DMS79 (cell line): ENCODE measurements at regions not wholly inside any gene's neighbourhood (a gene's known extent, or its start where the extent isn't known, plus 50 kb on each side); places are given as distances from the start of the nearest gene placed in this dataset.

ENCODE experiments used
- DNase-seq: peaks from one replicate; lab custom pipeline; 2025; lab: John Stamatoyannopoulos, UW

DNA sequence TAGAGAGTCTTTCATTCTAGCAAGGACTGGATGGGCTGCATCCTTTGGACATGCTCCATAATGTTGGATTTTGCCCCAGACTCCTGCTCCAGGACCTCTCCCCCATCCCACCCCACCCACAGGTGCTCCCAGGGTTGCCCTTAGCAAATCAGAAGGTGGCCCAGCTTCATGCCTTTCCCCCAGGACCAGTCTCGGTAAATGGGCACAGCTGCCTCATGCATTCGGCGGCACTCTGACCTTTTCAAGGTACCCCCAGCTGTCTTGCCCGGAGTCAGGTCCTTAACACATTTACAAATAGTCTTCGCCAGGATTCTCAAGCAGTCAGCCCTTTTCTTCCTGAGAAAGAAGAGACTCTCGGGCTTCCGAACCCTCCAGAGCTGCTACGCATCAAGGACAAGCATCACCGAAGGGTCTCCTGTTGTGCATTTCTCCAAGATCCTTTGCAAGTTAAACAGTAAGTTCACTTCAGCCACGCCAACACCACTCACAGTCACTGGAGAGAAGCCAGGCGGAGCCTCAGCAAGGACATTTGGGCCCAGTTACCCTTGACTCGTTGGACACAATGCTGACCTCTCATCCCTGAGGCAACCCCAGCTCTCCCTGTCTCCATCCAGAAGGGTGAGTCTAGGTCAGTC, 287.8 kb downstream of the FAM43A start:
- DNase-seq: peak; percentile 94

- no peak for DNase-seq
Measured at GRCh38 chr3:194974468-194975135, 288.9 kb downstream of the FAM43A start.

DNA sequence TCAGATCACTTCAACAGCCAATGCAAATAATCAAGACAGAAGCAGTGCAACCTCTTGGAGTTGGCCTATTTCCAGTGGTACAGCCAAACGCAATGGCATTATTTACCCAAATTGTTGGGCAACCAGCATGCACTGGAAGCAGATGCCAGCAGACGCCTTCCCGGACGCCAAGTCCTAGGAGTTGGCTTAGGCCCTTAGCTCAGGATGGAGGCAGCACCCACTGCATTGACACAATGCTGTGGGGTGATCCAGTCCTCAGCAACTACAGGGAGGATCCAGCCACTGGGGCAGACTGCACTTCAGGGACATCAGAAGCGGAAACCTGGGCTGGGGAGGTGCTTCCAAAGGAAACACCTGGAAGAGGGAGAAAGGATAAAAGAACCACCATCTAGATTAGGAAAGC, 290.4 kb downstream of the FAM43A start:
- DNase-seq: peak; percentile 79

DNA sequence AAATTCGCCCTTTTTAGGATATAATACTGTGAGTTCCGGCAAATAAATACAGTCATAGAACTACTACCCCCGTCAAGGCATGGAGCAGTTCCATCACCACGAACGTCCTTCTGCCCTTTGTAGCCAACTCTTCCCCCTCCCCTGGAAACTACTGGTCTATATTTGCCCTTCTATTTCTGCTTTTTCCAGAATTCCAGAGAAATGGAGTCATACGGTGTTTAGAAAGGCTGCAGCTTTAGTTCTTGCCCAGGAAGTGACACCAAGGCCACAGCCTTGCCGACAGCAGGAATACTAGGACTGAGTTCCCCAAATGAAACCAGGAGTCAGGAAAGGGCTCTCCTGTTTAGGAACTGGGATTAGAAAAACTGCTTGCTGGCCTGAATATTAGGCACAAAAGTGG, 291.2 kb downstream of the FAM43A start:
- DNase-seq: no peak

GRCh38 chr3:194977356-194977755, 291.7 kb downstream of the FAM43A start:
- no peak for DNase-seq

GRCh38 chr3:194979173-194979572, 291.8 kb downstream of the XXYLT1 start:
- DNase-seq: no peak

- DNase-seq: no peak
Measured at GRCh38 chr3:194982472-194982871, 288.5 kb downstream of the XXYLT1 start.

DNA sequence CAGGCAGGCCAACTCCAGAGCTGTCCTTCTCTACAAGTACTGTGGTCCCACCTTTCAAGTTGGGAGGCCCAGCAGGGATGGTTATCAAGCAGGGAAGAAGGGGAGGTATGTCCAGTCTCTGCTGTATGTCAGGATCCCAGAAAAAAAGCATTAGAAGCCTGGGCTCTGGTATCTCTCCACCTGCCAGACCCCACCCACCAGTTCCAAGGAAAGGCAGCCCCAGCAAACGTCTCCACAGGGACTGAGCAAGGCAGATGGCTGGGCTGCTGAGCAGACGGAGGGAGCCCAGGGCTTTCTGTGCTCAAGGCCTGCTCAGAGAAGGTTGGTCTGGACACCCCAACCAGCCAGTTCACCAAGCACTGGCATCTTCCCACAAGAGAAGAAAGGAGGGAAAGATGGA, 287.8 kb downstream of the XXYLT1 start:
- no peak for DNase-seq

DNA sequence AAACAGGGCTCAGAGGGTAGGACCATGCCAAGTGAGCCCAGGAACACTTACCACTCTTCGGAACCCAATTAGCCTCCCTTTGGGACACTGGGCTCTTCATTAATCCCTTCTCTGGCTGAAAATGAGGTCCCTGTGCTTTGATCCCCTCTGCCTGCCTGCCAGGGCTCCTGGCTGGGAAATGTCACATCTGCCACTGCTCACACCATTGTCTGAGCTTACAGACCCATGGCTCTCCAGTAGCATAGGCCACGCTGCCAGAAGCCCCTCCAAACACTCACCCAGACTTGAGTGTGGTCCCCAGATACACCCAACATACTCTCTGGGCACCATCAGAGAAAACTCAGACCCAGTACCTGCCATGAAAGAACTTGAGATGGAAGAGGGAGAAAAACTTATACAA, 287.3 kb downstream of the XXYLT1 start:
- no peak for DNase-seq

- no peak for DNase-seq
Measured at GRCh38 chr3:194984066-194984465, 286.9 kb downstream of the XXYLT1 start.

DNA sequence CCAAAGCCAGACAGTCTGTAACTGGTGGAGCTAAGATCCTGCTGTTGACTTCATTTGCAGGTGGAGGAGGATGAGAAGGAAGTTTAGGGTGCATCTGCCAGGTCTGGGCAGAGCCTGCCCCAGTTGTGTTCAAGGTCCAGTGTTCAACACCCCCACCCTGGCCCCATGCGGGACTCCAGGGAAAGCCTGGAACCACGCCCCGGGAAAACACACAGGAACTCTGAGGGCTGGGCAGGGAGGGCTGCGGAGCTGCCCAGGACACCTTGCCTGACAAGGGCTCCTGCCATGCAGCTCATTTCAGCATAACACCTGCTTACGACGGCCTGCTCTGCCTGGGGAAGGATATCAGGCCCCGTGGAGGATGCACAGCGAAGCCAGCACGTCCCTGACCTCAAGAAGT, 286.3 kb downstream of the XXYLT1 start:
- DNase-seq: no peak

DNA sequence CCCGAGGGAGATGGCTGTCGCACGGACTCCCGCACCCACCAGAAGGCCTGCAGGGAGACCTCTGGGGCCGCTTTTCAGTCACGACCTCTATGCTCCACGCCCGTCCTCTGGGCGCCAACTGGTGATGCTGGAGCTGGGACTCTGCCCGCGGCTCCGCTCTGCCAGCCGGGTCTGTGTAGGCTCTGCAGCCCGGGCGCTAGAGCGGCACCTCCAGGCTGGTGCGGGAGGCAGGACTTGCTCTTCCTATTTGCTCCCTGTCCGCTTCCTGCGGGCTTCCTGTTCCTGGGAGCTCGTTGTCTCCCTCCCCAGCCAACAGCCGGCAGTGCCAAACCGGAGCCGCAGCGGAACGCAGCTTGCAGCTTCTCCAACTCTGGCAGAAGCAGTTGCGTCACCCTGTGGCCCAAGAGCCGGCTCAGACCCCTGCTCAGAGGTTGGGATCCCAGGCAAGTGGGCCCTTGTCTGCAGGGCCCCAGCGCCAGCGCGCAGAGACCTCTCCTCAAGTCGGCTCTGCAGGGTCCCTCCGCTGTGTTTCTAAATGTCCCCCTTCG, 285.9 kb downstream of the XXYLT1 start:
- no peak for DNase-seq

DNA sequence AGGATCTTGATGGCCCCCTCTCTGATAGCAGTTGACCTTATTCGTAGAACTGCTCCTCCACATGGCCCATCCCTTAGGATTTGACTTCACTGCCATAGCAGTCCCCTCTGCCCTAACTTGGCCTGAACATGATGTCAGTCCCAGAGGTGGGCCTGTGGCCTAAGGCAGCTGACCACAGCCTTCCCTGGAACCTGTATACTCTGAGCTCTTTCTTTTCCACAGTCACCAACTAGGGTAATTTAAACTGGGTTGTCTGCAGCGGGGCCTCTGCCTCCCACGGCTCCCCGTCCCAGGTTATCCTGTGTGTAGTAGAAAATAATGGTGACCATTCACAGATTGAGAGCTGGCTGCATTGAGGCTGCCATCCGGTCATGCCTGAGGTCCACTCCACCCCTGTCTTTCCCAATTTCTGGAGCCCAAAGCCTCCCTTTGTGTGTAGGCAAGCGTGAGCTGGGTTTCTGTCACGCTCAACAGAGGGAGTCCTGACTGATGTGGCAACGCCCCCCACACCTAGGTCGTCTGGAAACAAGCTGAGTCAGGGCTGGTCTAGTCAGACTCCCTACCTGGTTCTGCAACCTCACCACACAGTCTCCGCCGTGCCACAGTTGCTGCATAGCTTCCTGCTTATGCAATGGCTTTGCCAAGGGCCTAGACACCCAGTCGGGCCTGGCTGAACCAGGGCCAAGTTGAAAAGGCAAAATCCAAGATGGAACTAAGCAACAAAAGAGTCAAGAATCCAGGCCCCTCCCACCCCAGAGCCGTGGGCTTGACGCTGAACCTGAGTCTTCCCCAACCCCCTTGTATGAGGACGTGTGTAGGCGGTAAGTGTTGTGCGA, 284.5 kb downstream of the XXYLT1 start:
- DNase-seq: no peak

- no peak for DNase-seq
Measured at GRCh38 chr3:194987571-194988494, 283.1 kb downstream of the XXYLT1 start.

DNA sequence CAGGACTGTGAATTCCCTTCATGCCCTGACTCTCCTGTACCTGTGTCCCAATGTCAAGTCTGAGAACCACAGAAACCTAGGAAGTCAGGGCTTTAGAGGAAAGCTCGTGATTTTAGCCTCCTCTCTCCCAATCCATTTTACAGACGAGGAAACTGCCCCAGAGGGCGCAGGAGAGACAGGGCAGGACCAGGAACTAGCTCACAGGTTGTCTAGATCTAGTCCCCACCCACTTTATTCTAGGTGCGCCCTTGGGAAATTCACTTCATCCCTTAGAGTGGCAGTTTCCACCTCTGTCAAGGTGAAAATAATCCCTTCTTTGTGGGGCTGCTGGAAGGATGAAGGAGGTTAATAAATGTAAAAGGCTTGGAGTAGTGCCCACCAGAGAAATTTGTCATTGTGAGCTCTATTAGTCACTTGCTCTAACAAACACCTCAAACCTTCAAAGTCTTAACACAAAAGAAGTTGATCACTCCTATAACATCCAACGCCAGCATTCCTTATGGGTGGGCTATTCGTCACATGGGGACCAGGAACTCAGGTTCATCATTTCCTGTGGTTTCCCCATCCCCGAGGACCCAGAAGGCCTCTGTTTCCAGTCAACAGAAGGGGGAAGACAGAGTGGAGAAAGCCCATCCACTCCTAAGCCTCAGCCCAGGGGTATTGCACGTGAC, 282.3 kb downstream of the XXYLT1 start:
- DNase-seq: no peak

GRCh38 chr3:194989241-194989640, 281.7 kb downstream of the XXYLT1 start:
- no peak for DNase-seq

DNA sequence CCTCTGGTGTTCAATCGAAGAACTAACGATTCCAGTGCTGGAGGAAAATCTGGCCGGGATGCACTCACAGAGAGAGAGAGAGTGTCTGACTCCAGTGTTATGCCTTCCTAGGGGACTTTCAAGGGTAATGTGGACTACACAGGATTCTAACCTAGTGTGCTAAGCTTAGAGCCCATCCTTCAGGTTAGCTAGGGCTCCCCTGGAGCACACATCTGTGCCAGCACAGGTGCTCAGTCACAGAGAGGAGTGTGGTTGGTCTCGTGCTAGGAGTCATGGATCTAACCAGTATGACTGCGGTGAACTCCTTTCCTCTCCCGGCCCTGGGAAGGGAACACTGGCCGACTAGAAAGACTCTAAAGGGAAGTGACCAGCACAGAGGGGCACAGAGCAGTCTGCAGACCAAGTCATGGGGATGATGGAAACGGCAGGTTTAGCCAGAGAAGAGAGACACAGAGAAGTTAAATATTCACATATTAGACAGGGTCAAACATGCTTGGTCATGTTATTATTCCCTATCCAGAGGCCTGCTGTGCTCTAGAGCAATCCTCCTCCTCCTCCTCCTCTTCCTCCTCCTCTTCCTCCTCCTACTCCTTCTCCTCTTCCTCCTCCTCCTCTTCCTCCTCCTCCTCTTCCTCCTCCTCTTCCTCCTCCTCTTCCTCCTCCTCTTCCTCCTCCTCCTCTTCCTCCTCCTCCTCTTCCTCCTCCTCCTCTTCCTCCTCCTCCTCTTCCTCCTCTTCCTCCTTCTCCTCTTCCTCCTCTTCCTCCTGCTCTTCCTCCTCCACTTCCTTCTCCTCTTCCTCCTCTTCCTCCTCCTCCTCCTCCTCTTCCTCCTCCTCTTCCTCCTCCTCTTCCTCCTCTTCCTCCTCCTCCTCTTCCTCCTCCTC, 280.3 kb downstream of the XXYLT1 start:
- no peak for DNase-seq

DNA sequence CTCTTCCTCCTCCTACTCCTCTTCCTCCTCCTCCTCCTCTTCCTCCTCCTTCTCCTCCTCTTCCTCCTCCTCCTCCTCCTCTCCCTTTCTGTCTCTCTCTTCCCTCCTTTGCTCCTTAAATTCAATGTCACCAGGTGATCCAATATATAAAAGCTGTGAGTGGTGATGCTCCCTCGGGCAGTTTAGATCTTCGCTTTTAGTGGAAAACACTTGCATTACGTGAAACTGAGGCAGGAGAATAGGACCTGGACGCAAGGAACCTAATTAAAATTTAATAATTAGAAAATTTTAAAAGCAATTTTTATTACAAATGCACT, 279.7 kb downstream of the XXYLT1 start:
- DNase-seq: no peak

DNA sequence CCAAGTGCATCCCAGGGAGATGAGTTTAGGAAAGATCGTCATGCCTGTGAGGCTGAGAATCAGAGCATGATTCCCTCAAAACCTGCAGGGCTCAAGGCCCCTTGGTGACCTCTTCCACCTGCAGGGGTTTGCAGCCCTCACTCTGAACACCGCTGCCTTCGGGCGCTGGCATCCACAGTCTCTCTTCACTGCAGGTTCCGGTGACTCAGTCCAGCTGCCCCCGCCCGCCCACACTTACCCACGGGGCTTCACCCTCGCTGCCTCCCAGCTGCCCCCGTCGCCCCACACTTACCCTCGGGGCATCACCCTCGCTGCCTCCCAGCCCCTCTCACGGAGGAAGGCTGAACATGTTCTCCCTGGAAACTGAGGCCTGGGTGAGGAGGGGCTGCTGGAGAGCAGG, 277.1 kb downstream of the XXYLT1 start:
- no peak for DNase-seq

DNA sequence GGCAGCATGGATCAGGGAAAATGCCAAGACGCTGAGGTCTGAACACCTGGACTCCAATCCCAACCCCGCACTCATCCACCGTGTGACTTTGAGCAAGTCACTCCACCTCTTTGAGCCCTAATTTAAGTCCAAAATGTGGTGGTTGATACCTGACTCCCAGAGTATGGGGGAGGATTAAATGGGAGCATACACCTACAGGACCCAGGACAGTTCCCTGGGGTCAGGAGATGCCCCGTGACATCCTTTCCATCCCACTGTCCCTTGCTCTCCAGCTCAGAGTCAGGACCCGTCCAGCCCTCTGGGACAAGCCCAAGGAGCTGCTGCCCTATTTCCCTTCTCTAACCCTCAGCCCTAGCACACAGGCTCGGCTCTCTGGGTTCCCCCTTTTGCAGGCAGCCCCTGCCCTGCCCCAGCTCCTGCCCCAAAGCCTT, 276.4 kb downstream of the XXYLT1 start:
- DNase-seq: no peak
